Coronary artery (tissue), 2 donors: ENCODE measurements at regions not wholly inside any gene's neighbourhood (a gene's known extent, or its start where the extent isn't known, plus 50 kb on each side); places are given as distances from the start of the nearest gene placed in this dataset.

Experiments
- DNase-seq: peaks from one replicate; pipeline ENCODE4 v3.0.0-alpha.2; 2017; ENCODE audit warnings: low spot score
- H3K27ac ChIP-seq, 2 donors: fragments of 200-600 bp; sonication (generic); one replicate each; pipeline ENCODE4 v1.5.1; 2016 to 2019
- H3K4me3 ChIP-seq: fragments of 200-600 bp; sonication (generic); 2 replicates; pipeline ENCODE4 v1.5.1; 2016; ENCODE audit warnings: mild to moderate bottlenecking, moderate library complexity
- CTCF ChIP-seq: fragments of 200-600 bp; sonication (generic); IDR thresholded peaks from one replicate; pipeline ENCODE4 v1.5.1; 2019; ENCODE audit warnings: antibody characterized with exemption

GRCh38 chr2:64718250-64718885 lies 64.7 kb upstream of the SERTAD2 start:
- DNase-seq, result no peak
- Histone ChIP-seq H3K4me3 (no peak overlapping the region), H3K27ac (no peak overlapping the region)
- TF ChIP-seq CTCF, result no peak

- Histone ChIP-seq H3K4me3 (no peak overlapping the region), H3K27ac (no peak overlapping the region)
- TF ChIP-seq CTCF, result no peak
- DNase-seq, result no peak
Observed at GRCh38 chr2:64720535-64721319, 67.0 kb upstream of the SERTAD2 start.

GRCh38 chr2:64721320-64721623 lies 67.6 kb upstream of the SERTAD2 start:
- DNase-seq, result no peak
- Histone ChIP-seq H3K4me3 (no peak overlapping the region), H3K27ac (no peak overlapping the region)
- no peak for TF ChIP-seq CTCF

GRCh38 chr2:64722291-64723044 lies 68.8 kb upstream of the SERTAD2 start:
- no peak for TF ChIP-seq CTCF
- Histone ChIP-seq H3K27ac (no peak overlapping the region), H3K4me3 (no peak overlapping the region)
- DNase-seq, result no peak

GRCh38 chr2:64727013-64727767 lies 73.5 kb upstream of the SERTAD2 start:
- no peak for TF ChIP-seq CTCF
- peak overlapping the region; percentile 38 for H3K4me3 ChIP-seq
- DNase-seq, result no peak
- H3K27ac ChIP-seq, result peak overlapping the region in 1 of 2 donors; percentile 58

- DNase-seq, result no peak
- no peak overlapping the region for H3K4me3 ChIP-seq
- no peak overlapping the region for H3K27ac ChIP-seq
- no peak for TF ChIP-seq CTCF
Observed at GRCh38 chr2:64727843-64728463, 74.2 kb upstream of the SERTAD2 start.
